Mammary epithelial cell (primary cell): ENCODE measurements at regions not wholly inside any gene's neighbourhood (a gene's known extent, or its start where the extent isn't known, plus 50 kb on each side); places are given as distances from the start of the nearest gene placed in this dataset.

ENCODE experiments used
- EZH2 ChIP-seq: IDR thresholded peaks from 2 replicates; pipeline ENCODE4 v1.6.1; 2012; ENCODE audit warnings: low read length, inconsistent platforms, borderline replicate concordance
- TF ChIP-seq, protein P1 (sequence below), 2 donors: IDR thresholded peaks in 1 of 2; conservative IDR thresholded peaks in 1 of 2; 2 replicates each; pipeline ENCODE4 v1.5.1; 2011 to 2012; ENCODE audit warnings: inconsistent platforms in 2 of 2, low read length in 2 of 2, mild to moderate bottlenecking in 2 of 2, control low read depth in 1 of 2, low read depth in 1 of 2; ENCODE audit not compliant: insufficient read depth in 1 of 2; ENCODE audit errors: extremely low read depth in 1 of 2

DNA sequence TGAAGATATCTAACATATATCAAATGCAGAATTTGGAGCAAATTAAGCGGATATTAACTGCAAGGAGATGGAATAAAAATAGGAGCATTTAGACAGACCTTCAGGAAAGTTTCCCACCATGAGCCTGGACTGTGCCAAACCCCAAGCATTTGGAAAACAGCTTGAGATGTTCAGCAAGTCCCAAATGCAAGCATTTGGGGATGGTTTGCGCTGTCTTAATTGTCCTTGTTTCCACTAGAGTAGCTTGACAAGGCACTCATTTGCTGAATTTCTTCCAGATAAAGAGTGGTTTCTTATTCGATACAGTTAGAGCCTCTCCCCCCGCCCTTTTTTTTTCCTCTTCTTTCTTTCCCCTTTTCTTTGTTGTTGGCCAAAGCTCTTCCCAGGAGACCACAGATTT, 77.1 kb upstream of the CDC42EP3 start:
- TF ChIP-seq, protein P1, sequence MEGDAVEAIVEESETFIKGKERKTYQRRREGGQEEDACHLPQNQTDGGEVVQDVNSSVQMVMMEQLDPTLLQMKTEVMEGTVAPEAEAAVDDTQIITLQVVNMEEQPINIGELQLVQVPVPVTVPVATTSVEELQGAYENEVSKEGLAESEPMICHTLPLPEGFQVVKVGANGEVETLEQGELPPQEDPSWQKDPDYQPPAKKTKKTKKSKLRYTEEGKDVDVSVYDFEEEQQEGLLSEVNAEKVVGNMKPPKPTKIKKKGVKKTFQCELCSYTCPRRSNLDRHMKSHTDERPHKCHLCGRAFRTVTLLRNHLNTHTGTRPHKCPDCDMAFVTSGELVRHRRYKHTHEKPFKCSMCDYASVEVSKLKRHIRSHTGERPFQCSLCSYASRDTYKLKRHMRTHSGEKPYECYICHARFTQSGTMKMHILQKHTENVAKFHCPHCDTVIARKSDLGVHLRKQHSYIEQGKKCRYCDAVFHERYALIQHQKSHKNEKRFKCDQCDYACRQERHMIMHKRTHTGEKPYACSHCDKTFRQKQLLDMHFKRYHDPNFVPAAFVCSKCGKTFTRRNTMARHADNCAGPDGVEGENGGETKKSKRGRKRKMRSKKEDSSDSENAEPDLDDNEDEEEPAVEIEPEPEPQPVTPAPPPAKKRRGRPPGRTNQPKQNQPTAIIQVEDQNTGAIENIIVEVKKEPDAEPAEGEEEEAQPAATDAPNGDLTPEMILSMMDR (conservative IDR thresholded peaks at IDR 0.05 in 1 of 2, IDR thresholded peaks at IDR 0.05 in 1 of 2; ENCODE audit: extremely low read depth in 1 of 2, insufficient read depth in 1 of 2, low read depth in 1 of 2, low read length in 2 of 2) = no peak
- no peak for TF ChIP-seq EZH2
